HG03469 (cell line): ENCODE measurements at regions not wholly inside any gene's neighbourhood (a gene's known extent, or its start where the extent isn't known, plus 50 kb on each side); places are given as distances from the start of the nearest gene placed in this dataset.
"Not testable (repeated sequence)": the region's sequence is repeated elsewhere in the genome, so short reads cannot be mapped to it uniquely, and the experiment has no call there.

ENCODE experiments used
- ATAC-seq: cut with Tn5 transposase; IDR thresholded peaks from one replicate; pipeline ENCODE4 v1.9.1; 2021; ENCODE audit warnings: mild to moderate bottlenecking, moderate library complexity, moderate number of reproducible peaks; ENCODE audit not compliant: unreplicated experiment

DNA sequence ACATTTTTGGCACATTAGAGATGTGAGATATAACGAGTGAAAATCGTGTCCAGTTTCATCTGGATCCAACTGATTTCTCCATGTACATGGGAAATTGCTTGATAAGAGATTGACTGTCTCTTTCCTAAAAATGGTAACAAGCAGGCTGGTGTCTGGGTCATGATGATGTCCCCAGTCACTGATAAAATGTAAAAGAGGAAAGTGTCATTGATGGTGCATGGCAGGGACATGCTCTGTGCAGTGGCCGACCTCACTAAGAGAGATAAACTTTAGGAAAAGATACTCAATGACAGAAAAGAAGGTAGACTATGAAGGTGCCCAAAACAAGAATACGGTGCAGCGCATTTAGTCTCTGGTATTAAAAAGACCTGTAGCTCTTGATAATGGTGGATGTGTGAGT lies 1517.5 kb downstream of the RPIA start:
- ATAC-seq = no peak

DNA sequence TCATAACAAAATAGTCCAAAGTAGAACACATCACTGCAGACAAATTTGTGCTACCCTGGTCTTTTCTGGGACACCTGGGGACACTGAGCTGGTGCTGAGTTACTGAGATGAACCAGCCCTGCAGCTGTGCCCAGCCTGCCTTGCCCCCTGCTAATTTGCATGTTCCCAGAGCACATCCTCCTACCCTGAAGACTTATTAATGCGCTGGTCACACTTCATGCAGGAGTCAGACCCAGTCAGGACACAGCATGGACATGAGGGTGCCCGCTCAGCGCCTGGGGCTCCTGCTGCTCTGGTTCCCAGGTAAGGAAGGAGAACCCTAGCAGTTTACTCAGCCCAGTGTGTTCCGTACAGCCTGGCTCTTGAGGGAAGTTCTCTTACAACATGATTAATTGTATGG lies 1518.3 kb downstream of the RPIA start:
- ATAC-seq = no peak

DNA sequence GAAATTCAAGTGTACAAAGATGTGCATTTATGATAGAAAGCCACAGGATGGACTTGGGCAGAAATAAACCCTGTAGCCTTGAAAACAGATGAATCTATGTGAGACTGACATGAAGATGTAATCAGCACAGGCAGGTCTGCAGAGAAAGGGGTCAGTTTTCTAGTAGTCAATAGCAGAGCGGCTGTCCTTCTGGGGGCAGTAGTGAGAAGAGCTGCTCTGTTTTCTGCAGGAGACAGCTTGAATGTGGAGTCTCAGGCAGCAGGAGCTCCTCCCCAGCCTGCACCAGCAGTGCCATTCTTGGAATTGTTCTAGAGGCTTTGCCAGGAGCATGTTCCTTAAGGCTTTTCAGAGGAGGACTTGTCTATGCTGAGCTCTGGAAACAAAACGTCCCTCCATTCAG lies 1524.4 kb downstream of the RPIA start:
- ATAC-seq = not testable (repeated sequence)

DNA sequence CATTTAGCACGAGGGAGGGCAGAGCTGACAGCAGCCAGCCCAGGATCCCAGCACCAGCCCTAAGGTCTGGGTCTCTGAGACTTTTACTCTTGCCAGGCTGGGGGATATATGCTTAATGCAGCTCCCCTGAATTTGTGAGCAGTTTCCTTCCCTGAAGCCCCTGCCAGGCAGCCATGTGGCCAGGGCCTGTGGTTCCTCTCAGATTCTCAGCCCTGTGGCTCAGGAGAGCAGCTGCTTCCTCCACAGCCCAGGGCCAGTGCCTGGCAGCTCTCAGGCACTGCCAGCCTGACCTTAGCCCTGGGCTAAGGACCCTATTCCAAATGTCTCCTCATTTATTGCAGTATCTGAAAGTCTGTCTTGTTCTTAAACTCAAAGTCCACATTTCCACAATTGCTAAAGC lies 1525.3 kb downstream of the RPIA start:
- ATAC-seq = not testable (repeated sequence)

DNA sequence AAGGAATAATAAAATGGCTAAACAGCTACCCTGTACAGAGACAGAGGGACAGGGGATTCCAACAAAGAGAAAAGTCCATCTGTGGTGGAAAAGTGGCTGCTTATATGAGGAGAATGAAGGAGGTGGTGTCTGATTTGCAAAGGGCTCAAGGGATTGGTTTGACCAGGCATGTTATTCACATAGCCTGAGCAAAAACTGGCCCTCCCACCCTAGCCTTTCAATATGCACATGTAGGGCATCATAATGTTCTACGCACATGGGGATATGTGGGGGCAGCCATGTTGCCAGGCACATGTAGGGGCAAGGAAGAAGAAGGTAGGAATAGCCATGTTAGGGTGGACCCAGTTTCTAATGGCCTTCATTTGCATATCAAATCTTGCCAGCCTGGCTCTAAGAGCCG lies 1527.1 kb downstream of the RPIA start:
- ATAC-seq = not testable (repeated sequence)

DNA sequence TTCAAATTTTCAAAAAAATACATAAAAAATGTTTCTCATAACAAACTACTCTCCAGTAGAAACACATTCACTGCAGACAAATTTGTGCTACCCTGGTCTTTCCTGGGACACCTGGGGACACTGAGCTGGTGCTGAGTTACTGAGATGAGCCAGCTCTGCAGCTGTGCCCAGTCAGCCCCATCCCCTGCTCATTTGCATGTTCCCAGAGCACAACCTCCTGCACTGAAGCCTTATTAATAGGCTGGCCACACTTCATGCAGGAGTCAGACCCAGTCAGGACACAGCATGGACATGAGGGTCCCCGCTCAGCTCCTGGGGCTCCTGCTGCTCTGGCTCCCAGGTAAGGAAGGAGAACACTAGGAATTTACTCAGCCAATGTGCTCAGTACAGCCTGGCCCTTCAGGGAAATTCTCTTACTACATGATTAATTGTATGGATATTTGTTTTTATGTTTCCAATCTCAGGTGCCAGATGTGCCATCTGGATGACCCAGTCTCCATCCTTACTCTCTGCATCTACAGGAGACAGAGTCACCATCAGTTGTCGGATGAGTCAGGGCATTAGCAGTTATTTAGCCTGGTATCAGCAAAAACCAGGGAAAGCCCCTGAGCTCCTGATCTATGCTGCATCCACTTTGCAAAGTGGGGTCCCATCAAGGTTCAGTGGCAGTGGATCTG lies 1529.3 kb downstream of the RPIA start:
- not testable (repeated sequence) for ATAC-seq

DNA sequence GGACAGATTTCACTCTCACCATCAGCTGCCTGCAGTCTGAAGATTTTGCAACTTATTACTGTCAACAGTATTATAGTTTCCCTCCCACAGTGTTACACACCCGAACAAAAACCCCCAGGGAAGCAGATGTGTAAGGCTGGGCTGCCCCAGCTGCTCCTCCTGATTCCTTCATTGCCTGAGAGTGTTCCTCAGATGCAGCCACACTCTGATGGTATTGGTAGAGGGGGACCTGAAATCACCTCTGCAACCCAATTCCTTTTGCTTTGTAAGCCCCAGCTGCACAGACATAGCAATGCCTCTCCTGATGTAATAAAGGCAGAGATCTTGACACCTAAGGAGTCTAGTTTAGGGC lies 1529.8 kb downstream of the RPIA start:
- no peak for ATAC-seq

DNA sequence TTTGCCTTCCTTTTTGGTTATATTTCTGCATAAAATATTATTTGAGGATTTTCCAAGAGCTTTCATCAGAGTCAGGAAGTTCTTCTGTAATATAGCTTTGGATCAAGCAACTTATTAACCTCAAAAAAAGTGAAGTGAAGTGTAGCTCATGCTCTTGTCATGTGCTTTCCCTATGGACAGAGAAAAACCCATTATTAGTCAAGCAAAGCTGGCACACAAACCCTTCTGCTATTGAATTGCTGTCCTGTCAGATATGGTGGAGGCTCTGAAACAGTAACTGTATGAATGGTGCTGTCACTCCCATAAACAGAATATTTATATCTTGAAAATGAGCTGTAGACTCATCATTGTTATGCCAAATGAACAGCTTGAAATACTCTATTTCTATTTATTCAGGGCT lies 1533.3 kb downstream of the RPIA start:
- ATAC-seq = not testable (repeated sequence)

DNA sequence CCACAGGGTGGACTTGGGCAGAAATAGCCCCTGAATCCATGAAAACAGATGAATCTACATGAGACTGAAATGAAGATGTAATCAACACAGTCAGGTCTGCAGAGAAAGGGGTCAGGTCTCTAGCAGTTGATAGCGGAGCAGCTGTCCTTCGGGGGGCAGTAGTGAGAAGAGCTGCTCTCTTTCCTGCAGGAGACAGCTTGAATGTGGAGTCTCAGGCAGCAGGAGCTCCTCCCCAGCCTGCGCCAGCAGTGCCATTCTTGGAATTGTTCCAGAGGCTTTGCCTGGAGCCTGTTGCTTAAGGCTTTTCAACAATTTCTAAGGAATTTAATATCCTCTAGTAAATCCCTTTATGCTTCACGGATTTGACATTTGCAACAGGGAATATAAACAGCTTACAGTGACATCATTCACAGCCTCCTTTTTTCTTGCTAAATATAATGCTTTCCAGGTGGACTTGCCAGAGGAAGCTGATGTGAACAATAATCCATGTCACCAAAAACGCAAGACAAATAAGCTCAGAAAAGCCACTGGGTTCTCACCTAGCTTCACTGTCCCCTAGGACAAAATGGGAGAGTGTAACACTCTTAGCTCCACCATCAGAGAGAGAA lies 1535.1 kb downstream of the RPIA start:
- ATAC-seq = not testable (repeated sequence)

DNA sequence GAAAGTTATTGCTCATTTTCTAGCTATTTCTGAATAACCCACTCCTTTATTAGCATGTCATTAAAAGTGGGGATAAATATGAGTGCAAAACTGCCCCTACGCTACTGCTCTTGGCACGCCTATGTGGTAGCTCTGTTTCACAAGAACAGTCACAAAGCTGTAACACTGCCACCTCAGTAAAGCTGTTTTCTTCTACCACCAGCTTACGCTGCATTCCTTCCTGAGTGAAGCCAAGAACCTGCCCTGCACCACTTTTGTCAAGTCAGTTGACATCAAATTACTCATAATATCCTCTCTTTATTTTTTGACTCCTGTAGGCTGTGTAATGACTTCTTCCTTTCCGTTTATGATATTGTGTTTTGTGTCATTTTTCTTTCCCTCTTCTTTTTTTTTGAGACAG lies 1539.7 kb downstream of the RPIA start:
- ATAC-seq = not testable (repeated sequence)

DNA sequence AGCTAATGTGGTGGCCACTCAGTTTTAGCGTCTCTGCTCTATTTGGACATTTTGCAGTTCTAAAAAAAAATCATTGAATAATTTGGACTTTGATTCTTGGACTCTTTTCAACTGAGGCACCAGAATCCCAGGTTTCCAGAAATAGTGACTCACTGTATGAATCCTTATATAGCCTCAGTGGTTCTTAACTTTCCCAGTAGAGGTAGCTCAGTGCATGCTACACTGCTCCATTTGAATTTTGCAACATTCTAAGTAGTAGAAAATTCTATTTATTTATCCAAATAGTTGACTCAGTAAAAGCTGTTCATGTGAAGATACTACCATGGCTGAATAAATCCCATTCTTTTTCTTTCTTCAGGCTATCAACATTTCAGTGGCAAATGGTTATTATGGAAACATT lies 1544.0 kb downstream of the RPIA start:
- ATAC-seq = not testable (repeated sequence)

DNA sequence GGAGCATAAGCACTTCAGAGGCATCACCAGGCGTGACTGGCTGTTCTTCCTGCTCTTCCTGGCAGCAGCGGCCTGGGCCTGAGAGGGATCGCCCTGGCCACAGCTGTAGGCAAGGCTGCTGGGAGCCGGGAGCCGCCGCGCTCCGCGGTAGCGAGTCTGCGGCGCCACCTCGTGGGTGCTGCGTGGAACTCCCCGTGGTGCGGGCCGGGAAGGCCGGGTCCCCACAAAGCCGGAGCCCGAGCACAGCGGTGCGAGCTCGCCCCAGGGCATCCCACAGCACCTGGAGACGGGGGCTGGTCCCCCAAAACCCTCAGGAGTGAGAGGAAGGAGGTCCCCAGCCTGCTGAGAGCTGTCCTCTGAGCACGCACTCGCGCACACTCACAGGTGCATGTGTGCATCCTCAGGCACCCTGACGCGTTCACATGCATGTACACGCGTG lies 1546.5 kb downstream of the RPIA start:
- ATAC-seq = not testable (repeated sequence)

DNA sequence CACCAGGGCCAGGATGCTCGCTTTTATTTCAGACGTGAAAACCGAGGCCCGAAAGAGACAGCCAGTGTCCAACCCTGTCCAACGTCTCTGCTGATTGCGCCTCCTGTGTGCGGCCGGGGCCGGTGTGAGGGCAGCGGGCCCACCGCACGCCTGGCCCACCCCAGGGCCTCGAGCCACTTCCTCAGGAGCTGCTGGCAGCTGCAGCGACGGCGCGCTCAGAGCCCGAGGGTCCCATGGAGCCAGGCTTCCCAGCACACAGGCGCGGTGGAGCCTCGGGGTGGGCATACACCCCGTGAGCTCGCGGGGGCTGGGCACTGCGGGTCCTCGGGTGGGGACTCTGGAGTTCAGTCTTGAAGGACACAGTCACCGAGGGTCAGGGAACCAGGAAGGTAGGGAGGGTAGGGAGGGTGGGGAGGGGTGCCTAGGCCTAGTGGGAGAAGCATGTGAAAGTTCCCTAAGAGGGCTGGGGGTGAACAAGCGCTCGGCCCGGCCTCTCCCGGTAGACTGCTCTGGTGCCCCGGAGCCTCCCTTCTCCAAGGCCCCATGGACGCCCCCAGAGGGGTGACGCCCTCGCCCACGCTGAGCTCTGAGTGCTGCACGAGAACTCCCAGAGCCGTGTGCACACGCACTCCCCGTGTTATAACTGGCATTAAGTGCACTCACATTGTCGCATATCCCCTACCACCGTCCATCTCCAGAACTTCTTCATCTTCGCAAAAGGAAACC lies 1547.2 kb downstream of the RPIA start:
- ATAC-seq = not testable (repeated sequence)

DNA sequence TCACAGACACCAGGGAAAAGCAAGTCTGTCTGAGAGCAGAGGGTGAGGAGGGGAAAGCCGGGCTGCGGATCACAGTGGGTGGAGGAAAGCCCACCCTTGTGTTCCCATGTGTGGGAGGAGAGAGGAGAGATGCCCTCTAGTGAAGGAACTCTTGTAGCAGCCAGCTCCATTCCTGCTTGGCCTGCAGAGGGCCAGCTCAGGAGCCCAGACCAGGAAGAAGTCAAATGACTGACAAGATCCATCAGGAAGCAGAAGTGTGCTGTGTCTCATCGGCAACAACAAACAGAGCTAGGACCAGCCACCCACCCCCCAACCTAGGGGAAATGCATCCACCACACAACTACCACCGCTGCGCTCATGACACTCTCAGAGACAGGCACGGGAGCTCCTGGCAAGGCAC lies 1548.3 kb downstream of the RPIA start:
- ATAC-seq = not testable (repeated sequence)

DNA sequence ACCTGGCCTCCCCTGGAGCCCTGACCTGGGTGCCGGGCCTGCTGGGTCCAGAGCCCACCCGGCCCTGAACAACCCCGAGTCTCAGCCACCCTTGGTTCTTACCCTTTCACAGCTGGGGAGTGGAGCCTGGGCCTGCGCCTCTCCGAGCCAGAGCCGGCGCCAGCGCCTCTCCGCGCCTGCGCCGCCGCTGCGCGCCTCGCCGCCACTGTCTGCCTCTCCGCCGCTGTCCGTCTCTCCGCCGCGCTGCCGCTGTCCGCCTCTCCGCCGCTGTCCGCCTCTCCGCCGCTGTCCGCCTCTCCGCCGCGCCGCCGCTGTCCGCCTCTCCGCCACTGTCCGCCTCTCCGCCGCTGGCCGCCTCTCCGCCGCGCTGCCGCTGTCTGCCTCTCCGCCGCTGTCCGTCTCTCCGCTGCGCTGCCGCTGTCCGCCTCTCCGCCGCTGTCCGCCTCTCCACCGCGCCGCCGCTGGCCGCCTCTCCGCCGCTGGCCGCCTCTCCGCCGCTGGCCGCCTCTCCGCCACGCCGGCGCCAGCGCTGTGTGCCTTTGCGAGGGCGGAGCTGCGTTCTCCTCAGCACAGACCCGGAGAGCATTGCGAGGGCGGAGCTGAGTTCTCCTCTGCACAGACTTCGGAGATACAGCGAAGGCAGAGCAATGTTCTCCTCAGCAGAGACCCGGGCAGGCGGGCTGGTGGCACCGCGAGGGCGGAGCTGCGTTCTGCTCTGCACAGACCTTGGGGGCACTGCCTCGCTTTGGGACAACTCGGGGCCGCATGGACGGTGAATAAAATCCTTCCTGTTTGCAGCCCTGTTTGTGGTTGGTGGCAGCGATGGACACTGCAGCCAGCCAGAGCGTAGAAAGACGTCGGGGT lies 1553.7 kb downstream of the RPIA start:
- ATAC-seq = not testable (repeated sequence)

DNA sequence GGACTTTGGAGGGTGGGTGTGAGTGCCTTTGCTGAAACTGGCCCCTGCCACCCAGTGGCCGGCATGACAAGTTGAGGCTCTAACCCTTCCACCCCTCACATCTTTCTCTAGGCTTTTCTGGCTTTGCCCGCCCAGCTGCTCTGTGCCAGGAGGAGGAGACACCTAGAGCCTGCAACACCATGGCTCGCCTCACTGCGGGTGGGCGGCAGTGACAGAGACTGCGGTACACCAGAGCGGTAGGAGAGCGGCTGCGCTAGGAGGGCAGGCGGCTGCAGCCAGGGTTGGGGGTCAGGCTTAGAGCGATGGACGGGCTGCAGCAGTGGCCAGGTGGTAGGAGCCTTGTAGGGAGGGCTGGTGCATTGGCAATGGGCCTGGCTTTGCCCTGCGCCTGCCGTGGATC lies 1556.9 kb downstream of the RPIA start:
- not testable (repeated sequence) for ATAC-seq

DNA sequence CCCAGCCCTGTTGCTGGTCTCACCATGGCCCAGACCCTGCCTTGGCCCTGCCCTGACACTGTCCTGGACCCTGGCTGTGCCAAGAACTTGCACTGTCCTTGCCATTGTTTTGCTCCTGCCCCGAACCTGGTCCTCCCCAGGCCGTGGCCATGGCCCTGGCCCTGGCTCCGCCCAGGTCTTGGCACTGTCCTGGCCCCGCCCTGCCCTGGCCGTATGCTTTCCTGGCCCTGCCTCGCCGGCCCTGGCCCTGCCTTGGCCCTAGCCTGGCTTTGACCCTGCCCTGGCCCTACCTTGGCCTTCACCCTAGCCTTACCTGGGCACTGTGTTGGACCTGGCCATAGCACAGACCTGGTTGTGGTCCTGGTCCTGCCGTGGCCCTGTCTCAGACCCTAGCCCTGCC lies 1558.9 kb downstream of the RPIA start:
- ATAC-seq = not testable (repeated sequence)

DNA sequence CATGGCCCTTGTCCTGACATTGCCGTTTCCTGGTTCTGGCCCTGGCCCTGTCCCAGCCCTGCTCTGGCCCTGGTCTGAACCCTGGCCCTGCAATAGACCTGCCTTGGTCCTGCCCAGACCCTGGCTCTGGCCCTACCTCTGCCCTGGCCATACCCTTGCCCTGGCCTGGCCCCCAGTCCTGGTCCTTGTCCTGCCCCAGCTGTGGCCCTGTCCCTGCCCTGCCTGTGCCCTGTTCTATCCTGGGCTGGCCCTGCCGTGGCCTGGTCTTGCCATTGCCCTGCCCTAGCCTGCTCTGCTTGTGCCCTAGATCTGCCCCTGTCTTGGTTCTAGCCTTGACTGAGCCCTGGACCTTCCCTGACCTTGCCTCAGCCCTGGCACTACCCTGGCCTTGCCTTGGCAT lies 1560.1 kb downstream of the RPIA start:
- not testable (repeated sequence) for ATAC-seq

DNA sequence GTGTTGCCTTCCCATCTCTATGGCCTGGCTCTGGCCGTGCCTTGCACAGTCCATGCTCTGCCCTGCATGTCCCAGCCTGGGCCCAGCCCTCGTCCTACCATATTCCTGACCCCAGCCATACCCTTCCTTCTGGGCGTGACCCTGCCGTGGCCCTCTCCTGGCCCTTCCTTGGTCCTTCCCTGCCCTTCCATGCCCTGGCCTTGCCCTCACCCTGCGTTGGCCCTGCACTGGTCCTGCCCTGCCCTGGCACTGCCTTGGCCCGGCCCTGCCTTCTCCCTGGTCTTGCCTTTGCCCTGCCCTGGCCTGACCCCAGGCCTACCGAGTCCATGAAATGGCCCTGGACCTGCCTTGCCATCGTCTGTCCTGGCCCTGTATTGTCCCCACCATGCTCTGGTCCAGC lies 1561.8 kb downstream of the RPIA start:
- ATAC-seq = not testable (repeated sequence)

DNA sequence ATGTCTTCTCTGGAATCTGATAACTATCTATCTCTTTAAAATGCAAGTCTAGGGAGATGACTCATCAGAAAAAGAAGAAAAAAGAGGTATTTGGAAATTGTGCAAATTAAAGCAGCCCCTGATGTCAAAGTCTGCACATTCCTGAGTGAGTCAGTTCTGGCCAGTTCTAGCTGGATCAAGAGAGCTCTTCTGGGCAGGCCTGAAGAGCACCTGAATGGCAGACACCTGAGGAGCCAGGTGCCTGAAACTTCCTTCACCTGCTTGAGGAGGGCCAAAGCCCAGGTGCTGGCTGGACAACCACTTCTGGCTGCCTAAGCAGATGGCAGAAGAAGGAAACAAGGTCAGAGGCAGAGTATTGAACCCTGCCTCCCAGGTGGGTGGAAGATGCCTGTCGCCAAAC lies 1575.4 kb downstream of the RPIA start:
- not testable (repeated sequence) for ATAC-seq

DNA sequence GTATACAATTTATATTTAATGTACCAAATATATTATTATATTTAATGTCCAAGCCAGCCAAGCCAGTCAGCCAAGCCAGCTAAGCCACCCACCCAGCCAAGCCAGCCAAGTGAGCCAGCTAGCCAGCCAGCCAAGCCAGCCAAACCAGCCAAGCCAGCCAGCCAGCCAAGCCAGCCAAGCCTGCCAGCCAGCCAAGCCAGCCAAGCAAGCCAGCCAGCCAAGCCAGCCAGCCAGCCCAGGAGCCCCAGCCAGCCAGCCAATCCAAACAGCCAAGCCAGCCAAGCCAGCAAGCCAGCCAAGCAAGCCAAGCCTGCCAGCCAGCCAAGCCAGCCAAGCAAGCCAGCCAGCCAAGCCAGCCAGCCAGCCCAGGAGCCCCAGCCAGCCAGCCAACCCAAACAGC lies 1596.3 kb downstream of the RPIA start:
- not testable (repeated sequence) for ATAC-seq
